HUES6 (cell line): ENCODE measurements at regions not wholly inside any gene's neighbourhood (a gene's known extent, or its start where the extent isn't known, plus 50 kb on each side); places are given as distances from the start of the nearest gene placed in this dataset.
"Not testable (repeated sequence)": the region's sequence is repeated elsewhere in the genome, so short reads cannot be mapped to it uniquely, and the experiment has no call there.

Experiments used
- H3K27ac ChIP-seq: 2 replicates; pipeline ENCODE4 v1.7.0; 2013; ENCODE audit warnings: low read depth, mild to moderate bottlenecking, low read length, inconsistent platforms
- H3K27me3 ChIP-seq: 2 replicates; pipeline ENCODE4 v1.6.1; 2013; ENCODE audit warnings: low read length; ENCODE audit not compliant: control insufficient read depth, insufficient read depth
- H3K36me3 ChIP-seq: 2 replicates; pipeline ENCODE4 v1.6.1; 2013; ENCODE audit warnings: low read length; ENCODE audit not compliant: control insufficient read depth, insufficient read depth
- H3K4me1 ChIP-seq: 2 replicates; pipeline ENCODE4 v1.6.1; 2013; ENCODE audit warnings: low read length; ENCODE audit not compliant: control insufficient read depth, insufficient read depth
- H3K4me3 ChIP-seq: 2 replicates; pipeline ENCODE4 v1.5.1; 2013; ENCODE audit warnings: low read depth, low read length
- H3K9ac ChIP-seq: one replicate; pipeline ENCODE4 v1.6.1; 2013; ENCODE audit warnings: mild to moderate bottlenecking, low read length
- H3K9me3 ChIP-seq: 2 replicates; pipeline ENCODE4 v1.6.1; 2013; ENCODE audit warnings: low read depth, low read length; ENCODE audit not compliant: control insufficient read depth, insufficient read depth

- Histone ChIP-seq H3K4me1 (no peaks in the 10 kb centered on the region), H3K9ac (no peak overlapping the region), H3K27ac (no peak overlapping the region), H3K4me3 (no peak overlapping the region), H3K9me3 (no peaks in the 10 kb centered on the region), H3K36me3 (no peaks in the 10 kb centered on the region), H3K27me3 (no peaks in the 10 kb centered on the region)
Observed at GRCh38 chr13:50249144-50249521, 233.9 kb downstream of the KCNRG start.

- no peak overlapping the region for H3K4me3 ChIP-seq
- H3K4me1 ChIP-seq: no peaks in the 10 kb centered on the region
- no peaks in the 10 kb centered on the region for H3K9me3 ChIP-seq
- H3K9ac ChIP-seq: no peak overlapping the region
- H3K27me3 ChIP-seq: no peaks in the 10 kb centered on the region
- H3K27ac ChIP-seq: no peak overlapping the region
- H3K36me3 ChIP-seq: no peaks in the 10 kb centered on the region
Observed at GRCh38 chr13:50250401-50250800, 235.2 kb downstream of the KCNRG start.

- Histone ChIP-seq H3K9ac (no peak overlapping the region), H3K27me3 (no peaks in the 10 kb centered on the region), H3K36me3 (no peaks in the 10 kb centered on the region), H3K27ac (no peak overlapping the region), H3K4me1 (no peaks in the 10 kb centered on the region), H3K9me3 (no peaks in the 10 kb centered on the region), H3K4me3 (no peak overlapping the region)
Observed at GRCh38 chr13:50255639-50256038, 240.4 kb downstream of the KCNRG start.

- not testable (repeated sequence) for H3K27ac ChIP-seq, H3K4me3 ChIP-seq, H3K9me3 ChIP-seq, H3K9ac ChIP-seq, H3K27me3 ChIP-seq, H3K4me1 ChIP-seq, H3K36me3 ChIP-seq
Observed at GRCh38 chr13:50256536-50257321, 241.5 kb downstream of the KCNRG start.

- H3K4me3 ChIP-seq: no peak overlapping the region
- H3K9ac ChIP-seq: no peak overlapping the region
- no peaks in the 10 kb centered on the region for H3K36me3 ChIP-seq
- H3K4me1 ChIP-seq: no peaks in the 10 kb centered on the region
- no peaks in the 10 kb centered on the region for H3K9me3 ChIP-seq
- no peaks in the 10 kb centered on the region for H3K27me3 ChIP-seq
- no peak overlapping the region for H3K27ac ChIP-seq
Observed at GRCh38 chr13:50257646-50258045, 242.4 kb downstream of the KCNRG start.

- Histone ChIP-seq H3K27ac (no peak overlapping the region), H3K4me3 (no peak overlapping the region), H3K27me3 (no peaks in the 10 kb centered on the region), H3K4me1 (no peaks in the 10 kb centered on the region), H3K9ac (no peak overlapping the region), H3K36me3 (no peaks in the 10 kb centered on the region), H3K9me3 (no peaks in the 10 kb centered on the region)
Observed at GRCh38 chr13:50261130-50261901, 246.1 kb downstream of the KCNRG start.

- Histone ChIP-seq H3K9ac (no peak overlapping the region), H3K36me3 (no peaks in the 10 kb centered on the region), H3K27ac (no peak overlapping the region), H3K27me3 (no peaks in the 10 kb centered on the region), H3K9me3 (no peaks in the 10 kb centered on the region), H3K4me1 (0 out of 2 replicates have a peak, but pooled peaks cover 3% of the 10 kb centered on the region), H3K4me3 (no peak overlapping the region)
Observed at GRCh38 chr13:50267066-50267465, 251.8 kb downstream of the KCNRG start.

- no peak overlapping the region for H3K27ac ChIP-seq
- no peaks in the 10 kb centered on the region for H3K9me3 ChIP-seq
- 0 out of 2 replicates have a peak, but pooled peaks cover 3% of the 10 kb centered on the region for H3K4me1 ChIP-seq
- no peak overlapping the region for H3K9ac ChIP-seq
- H3K36me3 ChIP-seq: no peaks in the 10 kb centered on the region
- H3K27me3 ChIP-seq: no peaks in the 10 kb centered on the region
- H3K4me3 ChIP-seq: no peak overlapping the region
Observed at GRCh38 chr13:50267917-50268316, 252.7 kb downstream of the KCNRG start.

- H3K9me3 ChIP-seq: no peaks in the 10 kb centered on the region
- 0 out of 2 replicates have a peak, but pooled peaks cover 3% of the 10 kb centered on the region for H3K4me1 ChIP-seq
- H3K4me3 ChIP-seq: no peak overlapping the region
- no peak overlapping the region for H3K27ac ChIP-seq
- no peaks in the 10 kb centered on the region for H3K27me3 ChIP-seq
- H3K9ac ChIP-seq: no peak overlapping the region
- H3K36me3 ChIP-seq: no peaks in the 10 kb centered on the region
Observed at GRCh38 chr13:50268500-50268899, 253.3 kb downstream of the KCNRG start.

- no peak overlapping the region for H3K4me3 ChIP-seq
- no peaks in the 10 kb centered on the region for H3K9me3 ChIP-seq
- H3K36me3 ChIP-seq: no peaks in the 10 kb centered on the region
- no peak overlapping the region for H3K27ac ChIP-seq
- H3K9ac ChIP-seq: no peak overlapping the region
- no peaks in the 10 kb centered on the region for H3K27me3 ChIP-seq
- H3K4me1 ChIP-seq: peaks cover 10% of the 10 kb centered on the region
Observed at GRCh38 chr13:50274181-50274580, 258.9 kb downstream of the KCNRG start.

- H3K36me3 ChIP-seq: no peaks in the 10 kb centered on the region
- H3K9me3 ChIP-seq: no peaks in the 10 kb centered on the region
- peaks cover 20% of the 10 kb centered on the region for H3K4me1 ChIP-seq
- no peak overlapping the region for H3K27ac ChIP-seq
- H3K4me3 ChIP-seq: no peak overlapping the region
- no peaks in the 10 kb centered on the region for H3K27me3 ChIP-seq
- H3K9ac ChIP-seq: no peak overlapping the region
Observed at GRCh38 chr13:50275392-50276063, 260.3 kb downstream of the KCNRG start.
